NCI-H2107 (cell line): ENCODE measurements at regions not wholly inside any gene's neighbourhood (a gene's known extent, or its start where the extent isn't known, plus 50 kb on each side); places are given as distances from the start of the nearest gene placed in this dataset.
"Not testable (repeated sequence)": the region's sequence is repeated elsewhere in the genome, so short reads cannot be mapped to it uniquely, and the experiment has no call there.

Source experiments
- DNase-seq: peaks from one replicate; lab custom pipeline; 2025; lab: John Stamatoyannopoulos, UW

DNA sequence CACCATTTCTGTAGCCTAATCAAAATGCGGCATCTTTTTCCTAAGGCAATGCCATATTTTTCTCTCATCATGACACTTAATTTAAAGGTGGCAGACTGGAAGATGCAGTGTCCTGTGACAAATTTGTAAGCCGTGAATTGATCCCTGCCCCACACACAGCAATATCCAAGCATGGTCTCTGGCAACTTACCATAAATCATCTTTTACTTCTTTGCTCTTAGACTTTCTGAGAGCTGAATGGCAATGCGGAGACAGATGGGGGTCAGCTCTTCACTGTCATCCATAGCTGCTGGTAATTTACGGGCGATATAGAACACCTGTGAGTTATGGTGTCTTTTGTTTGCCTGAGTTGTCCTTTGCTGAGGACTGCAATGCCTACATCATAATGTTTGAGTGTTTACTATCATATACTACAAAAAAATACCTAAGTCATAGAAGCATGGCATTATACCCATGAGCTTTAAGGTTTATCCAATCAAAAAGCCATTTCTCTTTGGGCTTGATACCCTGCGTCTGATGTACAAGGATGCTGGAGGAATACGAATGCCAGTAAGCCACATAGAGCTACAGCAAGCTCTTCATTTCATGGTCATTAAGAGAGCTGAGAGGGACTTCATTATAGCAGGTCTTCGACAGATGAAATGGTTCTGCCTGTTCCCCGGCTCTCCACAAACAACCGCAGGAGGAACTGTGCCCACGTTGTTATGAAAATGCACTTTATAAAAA, 148.1 kb downstream of the TRIML1 start:
- no peak for DNase-seq

DNA sequence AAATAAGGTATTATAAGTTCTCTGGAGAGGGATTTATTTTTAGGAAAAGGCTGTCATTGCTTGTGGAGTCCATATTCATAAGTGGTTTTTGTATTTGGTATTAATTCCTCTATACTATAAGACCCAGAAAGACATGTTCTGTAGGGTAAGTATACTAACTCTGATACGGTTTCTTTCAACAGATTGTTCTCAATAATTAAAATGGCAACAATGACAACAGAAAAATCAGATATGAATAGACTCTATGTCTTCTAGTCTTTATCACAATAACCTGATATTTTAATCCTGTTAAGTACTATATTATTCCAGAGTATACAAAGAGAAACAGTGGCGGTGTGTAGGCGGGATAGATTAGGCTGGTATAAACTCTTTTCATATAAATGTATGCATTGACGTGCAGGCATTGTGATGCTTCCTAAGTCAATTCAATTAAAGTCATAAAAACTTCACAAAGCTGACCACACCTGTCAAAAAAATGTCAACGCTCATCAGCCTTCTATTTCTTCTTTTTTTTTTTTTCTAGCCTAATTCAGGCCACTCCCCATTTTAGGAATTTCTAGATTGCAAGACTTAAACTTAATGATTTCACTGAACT, 150.4 kb downstream of the TRIML1 start:
- no peak for DNase-seq

DNA sequence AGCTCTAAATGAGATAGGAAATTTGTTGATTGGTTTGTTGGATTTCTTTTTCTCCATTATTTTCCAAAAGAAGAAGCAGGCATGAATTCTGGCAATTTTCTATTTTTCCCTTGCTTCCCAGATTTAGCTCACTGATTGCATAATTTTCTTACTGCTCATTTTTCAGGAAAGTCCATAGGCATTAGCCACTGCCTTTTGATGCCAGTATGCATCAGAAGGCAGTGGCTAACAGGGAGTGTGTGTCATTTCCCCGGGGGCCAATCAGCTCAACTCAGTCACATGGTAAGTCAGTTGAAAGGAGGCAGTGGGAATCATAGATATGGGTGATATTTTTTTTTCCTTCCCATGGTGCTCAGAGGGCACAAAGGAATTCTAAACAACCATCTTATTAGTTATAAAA, 156.7 kb downstream of the TRIML1 start:
- no peak for DNase-seq

DNA sequence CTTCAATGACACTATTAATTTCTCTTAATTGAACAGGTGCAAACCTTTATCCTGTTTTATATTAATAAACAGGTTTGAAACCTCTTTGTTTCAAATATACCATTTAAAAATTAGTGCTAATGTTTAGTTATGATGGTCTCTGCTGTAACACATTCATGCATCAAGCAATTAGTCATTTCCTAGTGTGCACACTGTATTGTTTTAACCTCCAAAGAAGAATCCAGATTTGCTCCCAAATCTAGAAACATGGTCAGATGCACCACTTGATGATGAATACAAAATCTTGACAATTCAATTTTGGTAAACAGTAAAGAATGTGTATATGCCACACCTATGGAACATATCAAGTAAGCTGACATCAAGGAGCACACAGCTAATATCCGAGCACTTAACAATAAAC, 157.1 kb downstream of the TRIML1 start:
- DNase-seq, result no peak

DNA sequence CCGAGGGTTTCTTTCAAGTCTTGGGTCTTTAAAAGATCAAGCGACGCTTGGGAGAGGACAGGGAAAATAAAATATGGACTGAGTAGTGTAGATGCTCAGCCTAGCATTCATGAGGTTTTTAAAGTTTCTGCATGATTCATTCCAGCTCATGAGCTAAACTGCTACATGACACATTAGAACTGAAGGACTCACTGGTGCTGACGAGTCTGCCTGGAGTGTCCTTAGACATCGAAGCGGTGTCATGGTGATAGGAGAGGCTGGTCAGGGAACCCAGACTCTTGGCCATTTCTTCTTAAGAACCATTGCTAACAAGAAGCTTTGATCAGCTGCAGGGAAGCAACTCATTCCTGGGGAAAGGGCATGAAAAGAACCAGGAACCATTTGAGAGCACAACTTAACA, 158.6 kb downstream of the TRIML1 start:
- DNase-seq, result no peak

DNA sequence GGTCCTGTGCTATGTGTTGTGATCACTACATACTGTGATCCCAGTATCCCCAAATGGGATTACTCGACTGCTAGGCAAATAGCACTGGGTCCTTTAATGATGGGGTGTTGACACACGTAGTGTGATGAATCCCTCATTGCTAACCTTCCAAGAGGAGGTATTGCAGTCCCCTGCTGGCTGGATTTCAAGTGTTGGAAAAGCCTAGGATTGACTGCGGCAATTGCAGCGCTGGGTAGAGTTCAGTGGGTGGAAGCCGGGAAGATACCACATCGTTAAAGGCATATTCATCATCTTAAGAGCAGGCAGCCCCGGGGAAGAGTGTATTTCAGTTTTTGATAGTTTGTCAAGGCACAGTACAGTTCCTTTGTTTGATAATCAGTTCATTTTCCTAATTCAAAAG, 159.9 kb downstream of the TRIML1 start:
- no peak for DNase-seq

DNA sequence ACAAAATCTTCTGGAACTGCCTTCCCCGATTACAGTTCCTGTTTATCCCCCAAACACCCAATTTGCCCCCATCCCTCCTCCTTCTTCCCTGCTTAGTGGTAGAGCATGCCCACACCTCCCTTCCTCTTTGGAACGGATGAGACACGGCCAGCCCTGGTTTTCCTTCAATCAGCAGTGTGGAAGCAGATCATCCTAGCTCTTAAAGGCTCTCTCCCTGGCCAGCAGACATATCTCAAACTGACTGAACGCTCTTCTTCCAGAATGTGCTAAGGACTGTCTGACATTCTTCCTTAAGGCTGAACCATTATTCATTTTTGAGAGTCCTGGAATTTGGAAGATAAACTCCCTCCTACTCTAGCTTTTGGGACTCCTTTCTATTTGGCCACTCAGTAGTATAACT, 161.1 kb downstream of the TRIML1 start:
- no peak for DNase-seq

DNA sequence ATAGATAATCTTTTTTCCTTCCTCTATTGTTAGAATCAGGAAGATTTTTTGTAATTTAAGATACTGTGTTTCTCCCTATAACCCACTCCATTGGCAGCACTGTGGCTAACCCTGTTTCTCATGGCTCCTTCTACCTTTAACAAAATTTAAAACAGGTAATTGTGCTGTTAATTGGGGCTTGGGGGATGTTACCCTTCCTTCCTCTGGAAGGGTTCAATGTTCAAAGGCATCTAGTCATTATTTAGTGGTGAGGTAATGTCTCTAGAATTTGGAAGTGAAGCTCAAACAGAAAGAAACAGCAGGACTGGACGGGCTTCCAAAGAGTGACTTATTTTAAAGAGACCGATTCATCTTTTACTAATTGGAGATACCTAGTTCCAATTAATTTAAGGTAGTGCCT, 166.4 kb downstream of the TRIML1 start:
- no peak for DNase-seq

DNA sequence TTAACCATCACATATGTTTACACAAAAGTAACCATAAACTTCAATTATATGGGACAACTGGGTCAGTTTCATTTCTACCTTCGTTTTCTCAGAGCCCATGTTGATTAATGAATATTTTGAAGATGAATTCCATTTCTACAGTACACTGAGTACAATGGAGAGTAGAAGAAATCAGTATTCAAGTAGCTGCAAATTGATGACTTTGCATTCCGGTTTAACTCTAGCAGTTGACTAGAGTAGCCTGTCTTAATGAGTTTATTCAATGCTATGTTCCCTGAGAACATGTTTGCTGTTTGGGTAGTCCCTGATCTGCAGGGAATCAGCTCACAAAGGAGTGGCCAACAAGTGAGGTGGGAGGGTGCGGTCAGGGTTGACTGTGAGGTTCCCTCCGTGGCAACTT, 168.3 kb downstream of the TRIML1 start:
- no peak for DNase-seq

DNA sequence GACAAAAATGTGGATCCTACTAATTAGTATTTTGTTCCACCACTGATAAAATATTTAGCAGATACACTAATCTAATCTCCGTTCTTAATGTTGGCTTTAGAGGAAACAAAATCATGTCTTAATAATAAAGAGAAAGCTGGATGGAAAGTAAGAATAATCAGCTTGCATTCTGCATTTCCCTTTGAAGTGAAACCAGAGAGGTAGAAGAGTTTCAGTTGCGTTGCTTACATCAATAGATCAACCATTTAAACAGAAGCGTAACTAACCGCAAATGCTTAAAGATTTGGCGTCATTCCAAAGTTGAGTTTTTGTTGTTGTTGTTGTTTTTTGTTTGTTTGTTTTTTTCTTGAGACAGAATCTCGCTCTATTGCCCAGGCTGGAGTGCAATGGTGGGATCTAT, 168.9 kb downstream of the TRIML1 start:
- DNase-seq, result no peak

DNA sequence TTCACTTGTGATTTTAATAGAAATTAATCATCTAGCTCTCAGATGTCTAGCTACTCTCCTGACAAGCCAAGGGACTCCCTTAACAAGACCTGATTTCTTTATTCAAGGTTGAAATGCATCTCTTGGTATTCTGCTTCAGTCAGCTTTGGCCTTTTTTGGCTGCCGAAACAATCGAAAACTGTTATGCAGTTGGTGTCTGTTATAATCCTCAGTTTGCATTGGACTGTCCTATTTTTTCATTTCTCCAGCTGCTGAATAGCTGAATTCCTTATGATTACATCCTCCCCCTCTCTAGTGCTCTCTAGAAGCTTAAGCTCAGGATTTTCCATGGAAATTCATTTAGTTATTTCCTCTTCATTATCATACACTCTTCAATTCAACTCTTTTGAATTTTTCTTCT, 177.2 kb downstream of the TRIML1 start:
- DNase-seq, result no peak

DNA sequence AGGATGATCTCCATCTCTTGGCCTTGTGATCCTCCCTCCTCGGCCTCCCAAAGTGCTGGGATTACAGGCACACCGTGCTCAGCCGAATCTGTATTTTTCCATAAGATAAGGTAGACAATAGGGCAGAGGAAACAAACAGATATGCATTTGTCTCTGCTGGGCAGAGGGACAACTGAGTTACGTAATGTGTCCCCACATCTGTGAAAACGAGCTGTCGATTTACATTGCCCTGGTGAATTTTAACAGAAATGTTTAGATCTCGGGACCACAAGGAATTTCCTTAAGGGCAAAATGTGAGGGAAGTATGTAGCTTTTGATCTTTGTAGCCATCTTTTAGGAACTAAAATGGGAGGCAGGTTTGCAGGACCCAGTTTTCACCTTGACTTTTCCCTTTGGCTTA, 189.7 kb downstream of the TRIML1 start:
- DNase-seq, result no peak

DNA sequence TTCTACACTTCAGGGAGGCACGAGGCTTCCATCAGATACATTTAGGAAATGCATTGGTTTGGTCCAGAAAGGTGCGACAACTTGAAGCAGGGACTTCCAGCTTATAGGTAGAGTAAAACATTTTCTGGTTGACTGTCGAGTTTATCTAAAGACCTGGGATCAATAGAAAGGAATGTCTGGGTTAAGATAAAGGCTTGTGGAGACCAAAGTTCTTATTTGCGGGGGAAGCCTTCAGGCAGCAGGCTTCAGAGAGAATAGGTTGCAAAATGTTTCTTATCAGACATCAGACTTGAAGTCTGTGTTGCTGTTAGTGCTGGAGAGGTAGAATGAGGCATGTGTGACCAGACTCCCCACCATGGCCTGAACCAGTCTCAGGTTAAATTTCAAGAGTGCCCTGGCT, 190.3 kb downstream of the TRIML1 start:
- DNase-seq, result no peak

DNA sequence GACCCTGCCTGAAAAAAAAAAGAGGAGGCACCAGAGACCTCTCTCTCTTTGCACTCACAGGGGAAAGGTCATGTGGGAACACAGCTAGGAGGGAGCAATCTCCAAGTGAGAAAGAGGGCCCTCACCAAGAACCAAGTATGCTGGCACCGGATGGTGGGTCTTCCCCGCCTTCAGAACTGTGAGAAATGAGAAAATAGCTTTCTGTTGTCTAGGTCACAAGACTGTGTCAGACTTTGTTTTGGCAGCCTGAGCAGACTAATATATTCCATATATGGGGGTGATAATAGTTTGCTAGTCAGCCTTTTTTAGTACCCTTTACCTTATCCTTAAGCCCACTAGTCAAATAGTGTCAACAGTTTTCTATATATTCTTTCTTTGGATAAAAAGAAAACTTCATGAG, 193.0 kb downstream of the TRIML1 start:
- no peak for DNase-seq

DNA sequence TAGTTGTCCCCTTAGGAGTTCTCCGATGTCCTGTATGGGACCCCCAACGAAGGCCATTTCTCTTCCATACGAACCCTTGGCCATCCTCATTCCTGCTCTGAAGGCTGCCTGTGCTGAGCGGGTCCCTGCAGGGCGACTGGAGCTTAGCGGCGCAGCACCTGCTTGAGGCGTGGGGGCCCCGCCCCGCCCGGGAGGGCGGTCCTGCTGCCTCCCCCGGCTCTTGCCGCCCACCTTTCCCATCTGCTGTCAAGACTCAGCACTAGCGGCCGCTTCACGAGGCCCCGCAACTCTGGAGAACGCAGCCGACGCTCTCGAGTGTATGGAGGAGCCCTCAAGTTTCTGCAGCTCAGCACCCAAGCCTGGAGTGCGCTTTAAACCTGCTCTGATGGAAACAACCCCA, 197.7 kb downstream of the TRIML1 start:
- DNase-seq, result no peak

DNA sequence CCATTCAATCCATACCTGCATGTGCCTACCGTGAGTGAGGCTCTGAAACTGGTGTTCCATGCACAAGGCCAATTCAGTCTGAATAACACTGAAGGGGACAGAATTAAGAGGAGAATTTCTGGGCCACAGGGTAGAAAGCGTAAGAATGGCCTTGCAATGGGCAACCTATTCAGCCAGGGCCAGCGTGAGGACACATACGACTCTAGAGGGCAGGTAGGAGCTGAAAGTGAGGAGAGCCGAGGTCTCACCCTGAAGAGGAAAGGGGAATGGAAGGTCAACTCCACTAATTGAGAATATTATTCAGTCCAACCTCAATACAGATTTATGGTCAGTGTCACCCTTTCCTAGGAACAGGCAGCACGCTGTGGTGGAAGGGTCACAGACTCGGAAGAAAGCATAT, 202.2 kb downstream of the TRIML1 start:
- DNase-seq, result no peak

DNA sequence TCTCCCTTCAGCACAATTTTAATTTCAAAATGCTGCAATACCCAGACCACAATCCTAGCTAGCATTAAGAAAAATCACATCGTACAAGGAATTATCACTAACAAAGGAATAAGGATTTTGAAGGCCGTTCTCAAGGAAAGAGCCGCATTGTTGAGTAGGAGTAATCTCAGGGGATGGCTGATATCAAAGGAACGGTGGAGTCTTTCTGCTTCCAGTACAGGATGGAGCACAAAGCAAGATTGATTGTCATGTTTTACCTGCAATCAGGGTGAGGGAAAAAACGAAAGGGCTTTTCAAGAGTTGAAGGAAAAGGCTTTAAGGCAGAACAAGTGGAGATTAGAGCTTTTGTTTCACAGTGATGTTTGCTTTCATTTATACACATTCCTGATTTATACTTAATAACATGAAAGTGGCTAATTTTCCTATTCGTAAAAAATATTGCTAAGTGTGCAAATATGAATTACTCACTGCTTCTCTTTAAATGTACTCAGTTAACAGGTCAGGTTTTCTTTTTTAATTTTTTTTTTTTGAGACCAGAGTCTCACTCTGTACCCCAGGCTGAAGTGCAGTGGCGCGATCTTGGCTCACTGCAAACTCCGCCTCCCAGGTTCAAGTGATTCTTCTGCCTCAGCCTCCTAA, 207.0 kb downstream of the TRIML1 start:
- no peak for DNase-seq

DNA sequence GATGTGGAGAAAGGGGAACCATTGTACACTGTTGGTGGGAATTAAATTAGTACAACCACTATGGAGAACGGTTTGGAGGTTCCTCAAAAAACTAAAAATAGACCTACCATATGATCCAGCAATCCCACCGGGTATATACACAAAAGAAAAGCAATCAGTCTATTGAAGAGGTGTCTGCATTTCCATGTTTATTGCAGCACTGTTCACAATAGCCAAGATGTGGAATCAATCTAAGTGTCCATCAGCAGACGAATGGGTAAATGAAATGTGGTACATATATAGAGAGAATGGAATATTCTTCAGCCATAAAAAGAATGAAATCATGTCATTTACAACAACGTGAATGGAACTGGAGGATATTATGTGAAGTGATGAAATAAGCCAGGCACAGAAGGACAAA, 208.1 kb downstream of the TRIML1 start:
- no peak for DNase-seq

DNA sequence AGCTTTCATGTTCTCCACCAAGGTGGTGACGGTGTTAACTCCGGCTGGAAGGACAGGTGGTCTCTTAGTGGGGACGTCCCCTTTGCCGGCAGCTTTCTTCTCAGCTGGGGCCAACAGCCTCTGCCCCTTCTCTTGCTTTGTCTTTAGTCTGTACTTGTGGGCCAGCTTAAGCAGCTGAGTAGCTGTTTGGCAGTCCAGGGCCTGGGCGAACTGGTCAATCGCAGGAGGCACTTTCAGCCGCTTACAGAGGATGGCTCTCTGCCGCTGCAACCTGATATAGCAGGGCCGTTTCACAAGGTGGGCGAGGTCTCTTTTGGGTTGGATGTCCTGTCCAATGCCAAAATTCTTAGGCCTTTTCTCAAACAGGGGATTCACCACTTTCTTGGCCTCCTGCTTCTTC, 210.3 kb downstream of the TRIML1 start:
- not testable (repeated sequence) for DNase-seq

DNA sequence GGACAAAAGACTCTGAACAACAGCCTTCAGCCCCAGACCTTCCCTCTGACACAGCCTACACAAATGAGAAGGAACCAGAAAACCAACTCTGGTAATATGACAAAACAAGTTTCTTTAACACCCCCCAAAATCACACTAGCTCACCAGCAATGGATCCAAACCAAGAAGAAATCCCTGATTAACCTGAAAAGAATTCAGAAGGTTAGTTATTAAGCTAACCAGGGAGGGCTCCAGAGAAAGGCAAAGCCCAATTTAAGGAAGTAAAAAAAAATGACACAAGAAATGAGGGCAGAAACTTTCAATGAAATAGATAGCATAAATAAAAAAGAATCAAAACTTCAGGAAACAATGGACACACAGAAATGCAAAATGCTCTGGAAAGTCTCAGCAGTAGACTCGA, 224.0 kb downstream of the TRIML1 start:
- DNase-seq, result no peak

DNA sequence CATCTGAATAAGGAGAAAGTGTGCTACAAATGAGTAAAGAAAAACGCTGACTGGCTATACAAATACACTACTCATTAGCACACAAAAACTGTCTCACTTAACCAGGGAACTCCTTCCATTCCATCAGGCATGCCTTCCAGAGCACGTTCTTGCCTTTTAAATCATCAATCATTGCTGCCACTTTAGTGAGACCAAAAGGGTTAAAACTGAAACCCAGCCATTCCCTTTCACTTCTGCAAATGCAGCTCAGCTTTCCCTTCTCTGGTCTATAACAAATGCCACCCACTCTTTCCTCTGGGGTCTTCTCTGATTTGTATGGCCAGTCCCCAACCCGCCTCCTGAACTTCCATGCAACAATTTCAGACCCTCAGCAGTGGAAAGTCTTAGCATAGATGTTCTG, 231.5 kb downstream of the TRIML1 start:
- no peak for DNase-seq

DNA sequence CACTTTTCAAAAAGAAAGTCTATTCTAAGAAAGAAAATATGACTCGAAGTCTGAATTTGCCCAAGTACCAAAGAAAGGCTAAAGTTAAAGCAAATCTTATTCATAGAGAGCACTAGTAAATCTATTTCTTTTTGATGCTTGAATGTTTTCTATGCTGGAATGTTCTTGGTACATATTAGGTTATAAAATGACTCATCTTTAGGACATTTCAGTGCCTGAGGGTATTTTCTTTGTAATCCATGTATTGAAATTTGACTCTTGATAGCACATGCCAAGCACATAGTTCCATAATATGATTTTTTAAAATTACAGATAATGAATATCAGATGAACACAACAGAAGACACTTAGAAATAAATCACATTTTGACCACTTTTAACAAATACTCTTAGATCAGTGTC, 232.8 kb downstream of the TRIML1 start:
- no peak for DNase-seq

DNA sequence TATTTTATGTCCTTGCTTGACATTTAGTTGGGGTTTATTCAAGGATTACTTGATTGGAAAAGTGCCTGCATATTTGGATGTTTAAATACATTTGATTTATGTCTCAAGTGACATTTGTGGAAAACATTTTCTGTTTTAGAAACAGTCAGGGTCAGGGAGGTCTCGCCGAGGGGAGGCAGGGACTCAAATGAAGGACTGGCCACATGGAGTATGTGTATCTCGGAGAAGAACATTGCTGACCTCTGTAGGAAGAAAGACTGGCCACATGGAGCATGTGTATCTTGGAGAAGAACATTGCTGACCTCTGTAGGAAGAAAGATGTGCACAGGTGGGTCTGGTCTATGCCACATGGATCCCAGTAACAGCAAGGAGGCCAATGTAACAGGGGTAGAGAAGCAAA, 233.6 kb downstream of the TRIML1 start:
- no peak for DNase-seq

DNA sequence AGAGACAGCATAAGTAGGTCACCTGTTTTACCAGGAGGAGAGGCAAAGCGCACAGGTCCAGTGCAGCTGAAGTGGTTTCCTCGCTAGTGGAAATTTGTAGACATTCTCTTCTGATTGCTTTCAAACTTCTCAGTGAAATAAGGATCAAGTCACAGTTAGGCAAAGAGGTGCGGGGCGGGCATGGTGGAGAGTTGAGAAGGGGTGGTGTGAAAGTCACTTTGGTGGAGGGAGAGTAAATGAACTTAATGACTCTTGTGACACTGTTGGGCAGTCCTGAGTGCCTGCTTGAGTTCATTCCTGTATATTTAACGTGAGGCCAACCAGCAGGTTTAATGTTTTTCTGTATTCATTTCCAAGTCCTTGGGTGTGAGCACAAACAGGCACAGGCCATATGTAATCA, 235.6 kb downstream of the TRIML1 start:
- DNase-seq, result no peak
